ENCODE measurements at regions not wholly inside any gene's neighbourhood (a gene's known extent, or its start where the extent isn't known, plus 50 kb on each side); places are given as distances from the start of the nearest gene placed in this dataset.
"Not testable (repeated sequence)": the region's sequence is repeated elsewhere in the genome, so short reads cannot be mapped to it uniquely, and the experiment has no call there.

DNA sequence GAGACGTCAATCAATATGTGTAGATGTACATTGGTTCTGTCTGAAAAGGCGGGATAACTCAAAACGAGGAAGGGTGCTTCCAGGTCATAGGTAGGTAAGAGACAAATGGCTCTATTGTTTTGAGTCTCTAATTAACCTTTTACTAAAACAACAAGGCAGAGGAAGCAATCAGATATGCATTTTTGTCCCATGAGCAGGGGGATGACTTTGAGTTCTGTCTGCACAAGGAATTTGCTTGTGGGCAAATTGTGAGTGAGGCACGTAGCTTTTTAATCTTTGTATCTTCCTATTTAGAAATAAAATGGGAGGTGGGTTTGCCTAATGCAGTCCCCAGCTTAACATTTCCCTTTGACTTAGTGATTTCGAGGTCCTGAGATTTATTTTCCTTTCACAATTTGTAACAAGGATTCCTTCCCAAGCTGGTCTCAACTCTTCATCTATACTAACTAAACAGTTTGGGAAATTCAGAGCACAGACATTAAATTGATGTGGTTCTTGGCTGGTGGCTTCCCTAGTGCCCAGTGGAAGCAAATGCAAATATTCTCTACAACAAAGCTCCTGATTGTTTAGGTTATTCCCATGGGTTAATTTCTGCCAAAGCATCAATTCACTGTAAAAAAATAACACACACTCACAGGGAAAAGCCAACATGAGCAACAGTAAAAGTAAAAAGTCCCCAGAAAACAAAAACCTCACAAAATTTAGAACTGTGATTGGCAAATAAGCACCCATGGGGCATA is 738.8 kb upstream of the SGO1 start (continued):
- TF ChIP-seq, protein P1, sequence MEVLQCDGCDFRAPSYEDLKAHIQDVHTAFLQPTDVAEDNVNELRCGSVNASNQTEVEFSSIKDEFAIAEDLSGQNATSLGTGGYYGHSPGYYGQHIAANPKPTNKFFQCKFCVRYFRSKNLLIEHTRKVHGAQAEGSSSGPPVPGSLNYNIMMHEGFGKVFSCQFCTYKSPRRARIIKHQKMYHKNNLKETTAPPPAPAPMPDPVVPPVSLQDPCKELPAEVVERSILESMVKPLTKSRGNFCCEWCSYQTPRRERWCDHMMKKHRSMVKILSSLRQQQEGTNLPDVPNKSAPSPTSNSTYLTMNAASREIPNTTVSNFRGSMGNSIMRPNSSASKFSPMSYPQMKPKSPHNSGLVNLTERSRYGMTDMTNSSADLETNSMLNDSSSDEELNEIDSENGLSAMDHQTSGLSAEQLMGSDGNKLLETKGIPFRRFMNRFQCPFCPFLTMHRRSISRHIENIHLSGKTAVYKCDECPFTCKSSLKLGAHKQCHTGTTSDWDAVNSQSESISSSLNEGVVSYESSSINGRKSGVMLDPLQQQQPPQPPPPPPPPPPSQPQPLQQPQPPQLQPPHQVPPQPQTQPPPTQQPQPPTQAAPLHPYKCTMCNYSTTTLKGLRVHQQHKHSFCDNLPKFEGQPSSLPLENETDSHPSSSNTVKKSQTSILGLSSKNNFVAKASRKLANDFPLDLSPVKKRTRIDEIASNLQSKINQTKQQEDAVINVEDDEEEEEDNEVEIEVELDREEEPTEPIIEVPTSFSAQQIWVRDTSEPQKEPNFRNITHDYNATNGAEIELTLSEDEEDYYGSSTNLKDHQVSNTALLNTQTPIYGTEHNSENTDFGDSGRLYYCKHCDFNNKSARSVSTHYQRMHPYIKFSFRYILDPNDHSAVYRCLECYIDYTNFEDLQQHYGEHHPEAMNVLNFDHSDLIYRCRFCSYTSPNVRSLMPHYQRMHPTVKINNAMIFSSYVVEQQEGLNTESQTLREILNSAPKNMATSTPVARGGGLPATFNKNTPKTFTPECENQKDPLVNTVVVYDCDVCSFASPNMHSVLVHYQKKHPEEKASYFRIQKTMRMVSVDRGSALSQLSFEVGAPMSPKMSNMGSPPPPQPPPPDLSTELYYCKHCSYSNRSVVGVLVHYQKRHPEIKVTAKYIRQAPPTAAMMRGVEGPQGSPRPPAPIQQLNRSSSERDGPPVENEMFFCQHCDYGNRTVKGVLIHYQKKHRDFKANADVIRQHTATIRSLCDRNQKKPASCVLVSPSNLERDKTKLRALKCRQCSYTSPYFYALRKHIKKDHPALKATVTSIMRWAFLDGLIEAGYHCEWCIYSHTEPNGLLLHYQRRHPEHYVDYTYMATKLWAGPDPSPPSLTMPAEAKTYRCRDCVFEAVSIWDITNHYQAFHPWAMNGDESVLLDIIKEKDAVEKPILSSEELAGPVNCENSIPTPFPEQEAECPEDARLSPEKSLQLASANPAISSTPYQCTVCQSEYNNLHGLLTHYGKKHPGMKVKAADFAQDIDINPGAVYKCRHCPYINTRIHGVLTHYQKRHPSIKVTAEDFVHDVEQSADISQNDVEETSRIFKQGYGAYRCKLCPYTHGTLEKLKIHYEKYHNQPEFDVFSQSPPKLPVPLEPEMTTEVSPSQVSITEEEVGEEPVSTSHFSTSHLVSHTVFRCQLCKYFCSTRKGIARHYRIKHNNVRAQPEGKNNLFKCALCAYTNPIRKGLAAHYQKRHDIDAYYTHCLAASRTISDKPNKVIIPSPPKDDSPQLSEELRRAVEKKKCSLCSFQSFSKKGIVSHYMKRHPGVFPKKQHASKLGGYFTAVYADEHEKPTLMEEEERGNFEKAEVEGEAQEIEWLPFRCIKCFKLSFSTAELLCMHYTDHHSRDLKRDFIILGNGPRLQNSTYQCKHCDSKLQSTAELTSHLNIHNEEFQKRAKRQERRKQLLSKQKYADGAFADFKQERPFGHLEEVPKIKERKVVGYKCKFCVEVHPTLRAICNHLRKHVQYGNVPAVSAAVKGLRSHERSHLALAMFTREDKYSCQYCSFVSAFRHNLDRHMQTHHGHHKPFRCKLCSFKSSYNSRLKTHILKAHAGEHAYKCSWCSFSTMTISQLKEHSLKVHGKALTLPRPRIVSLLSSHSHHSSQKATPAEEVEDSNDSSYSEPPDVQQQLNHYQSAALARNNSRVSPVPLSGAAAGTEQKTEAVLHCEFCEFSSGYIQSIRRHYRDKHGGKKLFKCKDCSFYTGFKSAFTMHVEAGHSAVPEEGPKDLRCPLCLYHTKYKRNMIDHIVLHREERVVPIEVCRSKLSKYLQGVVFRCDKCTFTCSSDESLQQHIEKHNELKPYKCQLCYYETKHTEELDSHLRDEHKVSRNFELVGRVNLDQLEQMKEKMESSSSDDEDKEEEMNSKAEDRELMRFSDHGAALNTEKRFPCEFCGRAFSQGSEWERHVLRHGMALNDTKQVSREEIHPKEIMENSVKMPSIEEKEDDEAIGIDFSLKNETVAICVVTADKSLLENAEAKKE (CRISPR knock-in tag; IDR thresholded peaks at IDR 0.05), result no peak

DNA sequence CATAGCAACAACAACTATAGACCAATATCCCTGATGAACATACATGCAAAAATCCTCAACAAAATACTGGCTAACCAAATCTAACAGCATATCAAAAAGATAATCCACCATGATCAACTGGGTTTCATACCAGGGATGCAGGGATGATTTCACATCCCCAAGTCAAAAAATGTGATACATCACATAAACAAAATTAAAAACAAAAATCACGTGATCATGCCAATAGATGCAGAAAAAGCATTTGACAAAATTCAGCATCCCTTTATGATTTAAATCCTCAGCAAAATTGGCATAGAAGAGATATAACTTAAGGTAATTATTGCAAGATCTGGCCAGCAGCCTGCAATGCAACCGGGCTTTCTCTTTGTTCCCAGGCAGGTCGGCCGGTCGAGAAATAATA is 735.1 kb upstream of the SGO1 start:
- H3K27me3 Mint-ChIP-seq (ENCODE audit: insufficient read depth, low read depth, poor library complexity); H2AFZ ChIP-seq; H3F3A ChIP-seq (replicated peaks; ENCODE audit: low read depth); H3K4me2 ChIP-seq; H3K4me3 Mint-ChIP-seq; H3K36me3 ChIP-seq (ENCODE audit: insufficient read depth); H3K27me3 ChIP-seq (ENCODE audit: insufficient read depth); H3K27ac Mint-ChIP-seq; H3K4me3 ChIP-seq; H3K4me1 Mint-ChIP-seq; H3K4me1 ChIP-seq (ENCODE audit: insufficient read depth); ATAC-seq; H3K79me2 ChIP-seq (replicated peaks; ENCODE audit: insufficient read depth); H3K27ac ChIP-seq (ENCODE audit: low read depth); H3K36me3 Mint-ChIP-seq (ENCODE audit: low read depth); DNase-seq (ENCODE audit: low spot score); H3K9me2 ChIP-seq (ENCODE audit: insufficient read depth); H4K20me1 ChIP-seq (replicated peaks; ENCODE audit: insufficient read depth): not testable (repeated sequence)
- peaks cover 14% of the 10 kb centered on the region; the same call in 2 of the 3 replicates for H3K9me3 Mint-ChIP-seq

DNA sequence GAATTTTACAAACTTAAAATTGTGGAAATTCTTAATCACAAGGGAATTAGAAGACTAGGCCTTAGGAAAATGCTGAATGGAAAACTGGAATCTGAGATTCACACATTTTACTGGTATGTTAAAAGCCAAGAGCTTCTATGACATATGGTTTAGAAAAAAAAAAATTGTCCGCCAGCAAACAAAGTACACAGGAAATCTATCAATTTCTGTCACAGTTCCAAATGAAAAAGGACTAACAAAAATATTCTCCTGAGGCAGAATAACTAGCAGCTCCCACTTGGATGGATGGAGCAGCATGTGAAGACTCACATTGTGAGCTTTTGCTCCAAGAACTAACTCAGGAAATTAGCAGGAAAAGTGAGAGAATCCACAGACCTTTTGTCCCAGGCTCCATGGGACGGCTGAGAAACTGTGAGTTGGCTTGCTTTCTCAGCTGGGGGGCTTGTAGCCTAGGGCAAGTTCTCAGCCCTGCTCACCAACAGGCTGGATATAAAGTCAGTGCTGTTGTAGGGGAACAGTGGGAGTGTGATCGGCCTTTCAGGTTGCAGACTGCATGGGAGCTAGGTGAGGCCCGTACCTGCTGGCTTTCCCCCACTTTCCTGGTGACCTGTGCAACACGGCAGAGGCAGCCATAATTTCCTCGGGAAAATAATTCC is 731.1 kb upstream of the SGO1 start:
- no peaks in the 10 kb centered on the region for H3K36me3 Mint-ChIP-seq (ENCODE audit: low read depth)
- no peak overlapping the region for H3K27ac ChIP-seq (ENCODE audit: low read depth)
- H3K27me3 ChIP-seq (ENCODE audit: insufficient read depth), result no peaks in the 10 kb centered on the region
- H3K4me1 ChIP-seq (ENCODE audit: insufficient read depth), result no peaks in the 10 kb centered on the region
- peak overlapping the region; percentile 35; the same call in 1 of the 2 replicates for H2AFZ ChIP-seq
- H3K4me2 ChIP-seq, result no peak overlapping the region
- no peaks in the 10 kb centered on the region for H4K20me1 ChIP-seq (replicated peaks; ENCODE audit: insufficient read depth)
- no peak overlapping the region for H3K4me3 ChIP-seq
- no peaks in the 10 kb centered on the region for H3K79me2 ChIP-seq (replicated peaks; ENCODE audit: insufficient read depth)
- H3K36me3 ChIP-seq (ENCODE audit: insufficient read depth), result no peaks in the 10 kb centered on the region
- peak; percentile 88 for ATAC-seq
- H3F3A ChIP-seq (replicated peaks; ENCODE audit: low read depth), result no peaks in the 10 kb centered on the region
- no peak for DNase-seq (ENCODE audit: low spot score)
- peaks cover 4% of the 10 kb centered on the region for H3K27me3 Mint-ChIP-seq (ENCODE audit: insufficient read depth, low read depth, poor library complexity)
- peaks cover 9% of the 10 kb centered on the region; the same call in 2 of the 3 replicates for H3K9me3 Mint-ChIP-seq
- peaks cover 2% of the 10 kb centered on the region; the same call in 1 of the 3 replicates for H3K4me1 Mint-ChIP-seq
- no peak overlapping the region for H3K27ac Mint-ChIP-seq
- no peaks in the 10 kb centered on the region for H3K9me2 ChIP-seq (ENCODE audit: insufficient read depth)
- no peak overlapping the region for H3K4me3 Mint-ChIP-seq
- TF ChIP-seq POLR2AphosphoS5 (IDR thresholded peaks at IDR 0.05; ENCODE audit: low read depth), result no peak
- TF ChIP-seq, protein P2, sequence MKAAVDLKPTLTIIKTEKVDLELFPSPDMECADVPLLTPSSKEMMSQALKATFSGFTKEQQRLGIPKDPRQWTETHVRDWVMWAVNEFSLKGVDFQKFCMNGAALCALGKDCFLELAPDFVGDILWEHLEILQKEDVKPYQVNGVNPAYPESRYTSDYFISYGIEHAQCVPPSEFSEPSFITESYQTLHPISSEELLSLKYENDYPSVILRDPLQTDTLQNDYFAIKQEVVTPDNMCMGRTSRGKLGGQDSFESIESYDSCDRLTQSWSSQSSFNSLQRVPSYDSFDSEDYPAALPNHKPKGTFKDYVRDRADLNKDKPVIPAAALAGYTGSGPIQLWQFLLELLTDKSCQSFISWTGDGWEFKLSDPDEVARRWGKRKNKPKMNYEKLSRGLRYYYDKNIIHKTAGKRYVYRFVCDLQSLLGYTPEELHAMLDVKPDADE (IDR thresholded peaks at IDR 0.05), result no peak
- no peak for TF ChIP-seq NANOG (IDR thresholded peaks at IDR 0.05; ENCODE audit: borderline replicate concordance)
